ENCODE measurements at regions not wholly inside any gene's neighbourhood (a gene's known extent, or its start where the extent isn't known, plus 50 kb on each side); places are given as distances from the start of the nearest gene placed in this dataset.

- TF ChIP-seq CTCF (tag by site-specific recombination; IDR thresholded peaks at IDR 0.05) (no peak), ZFHX2 (tag by site-specific recombination; conservative IDR thresholded peaks at IDR 0.05) (no peak), ZNF768 (tag by site-specific recombination; IDR thresholded peaks at IDR 0.05) (no peak)
These were observed 197.6 kb downstream of the KIT start for GRCh38 chr4:54855191-54855854.

Measured in HEK293 (cell line).